ENCODE measurements at regions not wholly inside any gene's neighbourhood (a gene's known extent, or its start where the extent isn't known, plus 50 kb on each side); places are given as distances from the start of the nearest gene placed in this dataset.

DNA sequence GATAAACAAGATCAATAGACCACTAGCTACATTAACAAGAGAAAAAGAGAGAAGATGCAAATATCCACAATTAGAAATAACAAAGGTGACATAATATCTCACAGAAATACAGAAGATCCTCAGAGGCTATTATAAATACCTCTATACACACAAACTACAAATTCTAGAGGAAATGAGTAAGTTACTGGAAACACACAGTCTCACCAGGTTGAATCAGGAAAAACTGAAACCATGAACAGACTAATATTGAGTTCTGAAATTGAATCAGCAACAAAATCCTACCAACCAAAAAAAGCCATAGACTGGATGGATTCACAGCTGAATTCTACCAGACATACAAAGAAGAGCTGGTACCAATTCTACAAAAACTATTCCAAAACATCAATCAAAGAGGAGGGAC lies 211.8 kb upstream of the CPEB2 start:
- DNase-seq (ENCODE audit: extremely low read depth, low read depth, low spot score) = no peak

DNA sequence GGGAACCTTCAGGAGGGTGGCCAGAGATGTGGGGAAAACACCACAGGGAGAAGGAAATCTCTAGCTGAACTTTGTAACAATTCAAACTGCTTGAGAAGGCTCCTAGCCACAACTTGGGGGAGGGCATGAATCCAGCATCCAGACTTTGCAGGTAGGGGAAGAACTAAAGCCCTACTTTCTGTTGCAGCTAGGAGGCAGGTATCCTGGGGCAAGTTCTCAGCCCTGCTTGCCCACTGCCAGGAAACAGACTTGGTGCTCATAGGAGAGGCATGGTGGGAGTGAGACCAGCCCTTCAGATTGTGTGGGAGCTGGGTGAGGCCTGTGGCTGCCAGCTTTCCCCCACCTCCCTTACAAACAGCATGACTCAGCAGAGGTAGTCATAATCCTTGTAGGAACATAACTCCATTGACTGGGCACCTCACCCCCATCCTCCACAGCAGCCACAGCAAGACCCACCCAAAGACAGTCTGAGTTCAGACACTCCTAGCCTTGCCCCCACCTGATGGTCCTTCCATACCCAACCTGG lies 209.5 kb upstream of the CPEB2 start:
- DNase-seq (ENCODE audit: extremely low read depth, low read depth, low spot score) = no peak

DNA sequence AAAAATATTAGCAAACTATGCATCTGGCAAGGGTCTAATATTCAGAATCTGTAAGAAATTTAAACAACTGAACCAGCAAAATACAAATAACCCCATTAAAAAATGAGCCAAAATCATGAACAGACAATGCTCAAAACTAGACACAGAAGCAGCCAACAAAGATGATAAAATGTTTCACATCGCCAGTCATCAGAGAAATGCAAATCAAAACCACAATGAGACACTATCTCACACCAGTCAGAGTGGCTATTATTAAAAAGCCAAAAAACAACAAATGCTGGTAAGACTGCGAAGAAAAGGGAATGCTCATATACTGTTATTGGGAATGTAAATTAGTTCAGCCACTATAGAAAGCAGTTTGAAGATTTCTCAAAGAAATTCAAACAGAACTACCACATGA lies 201.3 kb upstream of the CPEB2 start:
- no peak for DNase-seq (ENCODE audit: extremely low read depth, low read depth, low spot score)

- no peak for DNase-seq (ENCODE audit: extremely low read depth, low read depth, low spot score)
These were observed 199.7 kb upstream of the CPEB2 start for GRCh38 chr4:14802596-14802995.

GRCh38 chr4:14807856-14808255 lies 194.4 kb upstream of the CPEB2 start:
- no peak for DNase-seq (ENCODE audit: extremely low read depth, low read depth, low spot score)

- DNase-seq (ENCODE audit: extremely low read depth, low read depth, low spot score) = no peak
These were observed 193.1 kb upstream of the CPEB2 start for GRCh38 chr4:14809203-14809602.

- no peak for DNase-seq (ENCODE audit: extremely low read depth, low read depth, low spot score)
These were observed 192.2 kb upstream of the CPEB2 start for GRCh38 chr4:14810121-14810520.

DNA sequence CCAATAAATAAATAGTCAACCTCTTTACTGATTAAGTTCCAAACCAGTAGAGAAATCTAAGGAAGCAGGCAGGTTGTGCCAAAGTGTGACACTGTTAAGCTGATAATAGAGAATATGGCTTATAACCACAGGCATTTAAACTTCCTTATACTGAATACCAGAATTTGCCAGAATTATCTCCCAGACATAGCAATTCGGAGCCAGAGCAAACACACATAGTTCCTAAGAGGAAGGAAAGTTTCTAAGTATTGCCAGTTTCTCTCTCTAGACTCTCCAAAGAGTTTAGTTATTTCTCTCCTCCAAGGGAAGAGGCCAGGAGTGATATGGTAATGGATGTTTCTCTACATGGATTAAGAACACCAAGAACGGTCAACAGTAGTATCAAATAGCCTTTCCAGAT lies 191.7 kb upstream of the CPEB2 start:
- DNase-seq (ENCODE audit: extremely low read depth, low read depth, low spot score) = no peak

DNA sequence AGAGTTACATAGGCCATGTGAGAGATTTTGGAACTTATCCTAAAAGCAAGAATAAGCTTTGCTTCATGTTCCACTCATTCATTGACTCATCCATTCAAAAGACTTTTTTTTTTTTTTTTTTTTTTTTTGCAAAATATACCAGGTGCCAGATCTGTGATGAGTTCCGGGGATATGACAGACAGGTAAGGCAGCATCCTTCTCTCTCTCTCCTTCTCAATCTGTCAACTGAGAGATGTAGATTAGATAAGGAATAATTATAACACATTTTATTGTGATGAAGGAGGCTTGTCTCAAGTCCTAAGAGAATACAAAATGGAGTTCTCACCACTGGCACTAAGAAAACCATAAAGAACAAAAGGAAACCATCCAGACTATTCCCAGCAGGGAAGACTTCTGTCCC lies 190.2 kb upstream of the CPEB2 start:
- no peak for DNase-seq (ENCODE audit: extremely low read depth, low read depth, low spot score)

GRCh38 chr4:14816623-14817261 lies 185.5 kb upstream of the CPEB2 start:
- DNase-seq (ENCODE audit: extremely low read depth, low read depth, low spot score) = no peak

- no peak for DNase-seq (ENCODE audit: extremely low read depth, low read depth, low spot score)
These were observed 178.1 kb upstream of the CPEB2 start for GRCh38 chr4:14824189-14824588.

DNA sequence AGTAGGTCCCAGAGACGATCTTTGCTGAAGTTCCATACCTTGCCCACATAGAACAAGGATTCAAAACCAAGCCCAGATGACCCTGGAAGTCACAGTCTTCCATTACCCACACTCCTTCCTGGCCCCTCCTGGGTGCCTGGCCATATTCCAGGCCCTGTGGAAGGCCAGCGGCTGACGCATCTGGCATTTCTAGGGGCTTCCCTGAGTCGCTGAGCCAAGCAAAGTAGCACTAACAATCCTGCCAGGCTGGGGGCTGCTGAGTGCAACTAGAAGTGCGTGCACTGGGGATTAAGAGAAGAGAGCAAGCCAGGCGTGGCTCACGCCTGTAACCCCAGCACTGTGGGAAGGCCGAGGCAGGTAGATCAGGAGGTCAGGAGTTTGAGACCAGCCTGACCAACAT lies 175.2 kb upstream of the CPEB2 start:
- DNase-seq (ENCODE audit: extremely low read depth, low read depth, low spot score) = no peak

DNA sequence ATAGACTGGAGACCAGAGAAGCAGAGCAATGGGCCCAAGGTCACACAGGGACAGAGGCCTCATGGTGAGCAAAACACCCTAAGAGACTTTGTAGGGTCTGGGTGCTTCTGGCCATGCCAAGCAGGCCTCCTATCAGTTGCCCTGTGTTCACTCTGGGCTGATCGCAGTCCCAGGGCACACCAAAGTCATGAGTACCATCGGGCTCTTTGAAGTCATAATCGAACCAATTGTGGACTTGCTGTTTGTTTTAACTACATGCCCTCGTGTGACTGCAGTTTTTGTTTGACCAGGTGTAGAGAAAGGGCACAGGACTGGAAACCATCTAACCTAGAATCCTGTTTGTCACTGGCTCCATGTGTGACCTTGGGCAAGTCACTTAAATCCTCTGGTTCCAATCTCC lies 172.5 kb upstream of the CPEB2 start:
- DNase-seq (ENCODE audit: extremely low read depth, low read depth, low spot score) = no peak

GRCh38 chr4:14831416-14831815 lies 170.9 kb upstream of the CPEB2 start:
- DNase-seq (ENCODE audit: extremely low read depth, low read depth, low spot score) = no peak

GRCh38 chr4:14833053-14833452 lies 169.2 kb upstream of the CPEB2 start:
- DNase-seq (ENCODE audit: extremely low read depth, low read depth, low spot score) = no peak

- DNase-seq (ENCODE audit: extremely low read depth, low read depth, low spot score) = no peak
These were observed 167.9 kb upstream of the CPEB2 start for GRCh38 chr4:14834382-14834781.

GRCh38 chr4:14835288-14835687 lies 167.0 kb upstream of the CPEB2 start:
- DNase-seq (ENCODE audit: extremely low read depth, low read depth, low spot score) = no peak

GRCh38 chr4:14835708-14836425 lies 166.4 kb upstream of the CPEB2 start:
- DNase-seq (ENCODE audit: extremely low read depth, low read depth, low spot score) = no peak

GRCh38 chr4:14837860-14838259 lies 164.4 kb upstream of the CPEB2 start:
- DNase-seq (ENCODE audit: extremely low read depth, low read depth, low spot score) = no peak

DNA sequence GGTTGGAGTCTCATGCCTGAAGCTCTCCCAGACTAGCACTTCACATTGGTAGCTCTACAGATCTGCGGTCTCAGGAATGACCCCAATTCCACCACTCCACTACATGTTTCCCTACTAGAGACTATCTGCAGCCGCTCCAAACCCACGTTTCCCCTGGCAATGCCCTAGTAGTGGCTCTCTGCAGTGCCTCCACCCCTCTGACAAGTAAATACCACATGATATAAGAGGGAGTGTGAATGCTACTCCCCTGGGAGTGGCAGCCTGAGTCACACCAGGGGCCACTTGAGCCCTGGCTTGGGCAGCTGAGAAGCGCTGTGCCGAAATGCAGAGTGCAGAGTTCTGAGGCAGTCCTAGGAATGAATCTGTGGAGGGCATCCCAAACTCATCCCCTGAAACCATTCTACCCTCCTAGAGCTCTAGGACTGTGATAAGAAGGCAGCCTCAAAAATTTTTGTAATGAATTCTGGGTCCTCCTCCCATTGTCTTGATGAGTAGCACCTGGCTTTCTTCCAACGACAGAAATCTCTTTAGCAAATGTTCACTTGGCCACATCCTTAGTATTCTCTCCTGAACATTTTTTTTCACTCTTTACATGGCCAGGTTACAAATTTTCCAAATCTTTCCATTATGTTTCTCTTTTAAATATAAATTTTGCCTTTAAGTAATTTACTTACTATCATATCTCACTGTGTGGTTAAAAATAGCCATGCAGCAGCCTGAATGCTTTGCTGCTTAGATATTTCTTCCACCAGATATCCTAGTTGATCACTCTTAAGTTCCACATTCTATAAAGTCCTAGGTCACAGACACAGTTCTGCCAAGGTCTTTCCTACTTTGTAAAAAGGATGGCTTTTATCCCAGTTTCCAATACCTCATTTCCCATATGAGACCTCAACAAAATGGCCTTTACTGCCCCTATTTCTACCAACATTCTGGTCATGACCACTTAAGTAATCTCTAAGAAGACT lies 160.2 kb upstream of the CPEB2 start:
- DNase-seq (ENCODE audit: extremely low read depth, low read depth, low spot score) = no peak

DNA sequence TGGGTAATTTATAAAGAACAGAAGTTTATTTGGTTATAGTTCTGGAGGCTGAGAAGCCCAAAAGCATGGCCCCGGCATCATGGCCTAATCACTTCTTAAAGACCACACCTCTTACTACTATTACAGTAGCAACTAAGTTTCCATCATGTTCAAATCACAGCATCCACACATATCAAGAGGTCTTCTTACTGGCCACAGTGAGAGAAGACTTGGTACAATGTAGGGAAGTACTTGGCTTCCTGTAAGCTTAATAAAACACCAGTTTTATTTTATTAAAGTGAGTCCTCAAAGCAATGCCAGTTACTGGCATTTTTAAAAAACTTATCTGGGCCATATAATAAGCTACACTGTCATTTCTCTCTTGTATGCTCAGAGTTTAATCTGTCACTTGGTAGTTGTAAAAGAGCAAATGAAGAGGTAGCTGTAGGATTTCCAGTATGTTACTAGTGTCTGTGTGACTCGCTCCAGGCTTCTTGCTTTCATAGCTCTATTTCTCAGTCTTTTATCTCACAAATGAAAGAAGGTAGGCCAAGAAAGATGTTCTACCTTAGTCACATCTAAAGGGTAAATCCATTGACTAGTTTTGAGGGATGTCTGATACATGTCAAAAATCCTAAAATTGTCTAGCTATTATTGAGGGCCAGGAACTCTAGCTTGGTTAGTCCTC lies 159.2 kb upstream of the CPEB2 start:
- DNase-seq (ENCODE audit: extremely low read depth, low read depth, low spot score) = no peak
